IMR-90 (cell line): ENCODE measurements at regions not wholly inside any gene's neighbourhood (a gene's known extent, or its start where the extent isn't known, plus 50 kb on each side); places are given as distances from the start of the nearest gene placed in this dataset.

ENCODE experiments used
- ATAC-seq: fragments of 200-7000 bp; cut with Tn5 transposase; 2 replicates; pipeline ENCODE4 v1.9.1; 2020; ENCODE audit warnings: low read depth, mild to moderate bottlenecking, moderate library complexity
- BruUV-seq: library from RNA; stranded (reverse); fragments of 400-500 nt; replicated peaks from 2 replicates; lab custom pipeline; 2021; lab: Mats Ljungman, UMichigan
- CTCF ChIA-PET: fragments of 300-600 bp; formaldehyde crosslinking; extraction: SDS; loops from one replicate; lab custom pipeline; 2021; ENCODE audit warnings: antibody characterized with exemption; lab: Yijun Ruan, JAX
- POLR2A ChIA-PET: fragments of 300-600 bp; sonication (Branson Sonifier 250); formaldehyde crosslinking; loops from one replicate; lab custom pipeline; 2022; ENCODE audit warnings: antibody characterized with exemption; ENCODE audit not compliant: unreplicated experiment; lab: Charles Lee
- DNase-seq: peaks from one replicate; pipeline ENCODE4 v3.0.0; 2013
- H2AFZ ChIP-seq: replicated peaks from 2 replicates; pipeline ENCODE3; 2013; ENCODE audit warnings: low read length, mild to moderate bottlenecking; ENCODE audit not compliant: poor library complexity
- H2AK5ac ChIP-seq: 2 replicates; pipeline ENCODE4 v1.6.1; 2013; ENCODE audit warnings: low read depth, low read length, inconsistent platforms
- H2AK9ac ChIP-seq: replicated peaks from 2 replicates; pipeline ENCODE3; 2013; ENCODE audit warnings: mild to moderate bottlenecking, low read depth, low read length, moderate library complexity; ENCODE audit not compliant: poor library complexity
- H2BK120ac ChIP-seq: 2 replicates; pipeline ENCODE4 v1.6.1; 2013; ENCODE audit warnings: low read depth, low read length, inconsistent platforms
- H2BK15ac ChIP-seq: 3 replicates; pipeline ENCODE4 v1.6.1; 2013; ENCODE audit warnings: low read depth, low read length, inconsistent platforms
- H2BK20ac ChIP-seq: 2 replicates; pipeline ENCODE4 v1.6.1; 2013; ENCODE audit warnings: low read depth, mild to moderate bottlenecking, inconsistent platforms, low read length, moderate library complexity
- H2BK5ac ChIP-seq: 2 replicates; pipeline ENCODE4 v1.6.1; 2013; ENCODE audit warnings: mild to moderate bottlenecking, low read depth, low read length, inconsistent platforms; ENCODE audit not compliant: poor library complexity, severe bottlenecking
- H3K14ac ChIP-seq: replicated peaks from 2 replicates; pipeline ENCODE4 v1.6.1; 2013; ENCODE audit warnings: low read depth, low read length, inconsistent platforms
- H3K18ac ChIP-seq: 2 replicates; pipeline ENCODE4 v1.6.1; 2013; ENCODE audit warnings: low read depth, low read length, control low read depth
- H3K23ac ChIP-seq: 2 replicates; pipeline ENCODE4 v1.6.1; 2013; ENCODE audit warnings: low read depth, low read length, inconsistent platforms
- H3K27ac ChIP-seq: 2 replicates; pipeline ENCODE4 v1.5.1; 2013; ENCODE audit warnings: mild to moderate bottlenecking, control low read depth, low read length; ENCODE audit not compliant: insufficient read depth
- H3K27me3 ChIP-seq: 2 replicates; pipeline ENCODE4 v1.6.1; 2013; ENCODE audit warnings: low read length; ENCODE audit not compliant: control insufficient read depth, insufficient read depth
- H3K36me3 ChIP-seq: 2 replicates; pipeline ENCODE4 v1.6.1; 2013; ENCODE audit warnings: low read length, mixed read lengths; ENCODE audit not compliant: control insufficient read depth, insufficient read depth
- H3K4ac ChIP-seq: 2 replicates; pipeline ENCODE4 v1.6.1; 2013; ENCODE audit warnings: low read depth, low read length, inconsistent platforms
- H3K4me1 ChIP-seq: 2 replicates; pipeline ENCODE4 v1.6.1; 2013; ENCODE audit warnings: low read length, mixed read lengths; ENCODE audit not compliant: control insufficient read depth, insufficient read depth
- H3K4me2 ChIP-seq: 2 replicates; pipeline ENCODE4 v1.6.1; 2013; ENCODE audit warnings: low read depth, mild to moderate bottlenecking, control low read depth, low read length, moderate library complexity
- H3K4me3 ChIP-seq: 2 replicates; pipeline ENCODE4 v1.5.1; 2013; ENCODE audit warnings: low read depth, mild to moderate bottlenecking, control low read depth, low read length, moderate library complexity; ENCODE audit not compliant: insufficient read depth
- H3K56ac ChIP-seq: 2 replicates; pipeline ENCODE4 v1.6.1; 2013; ENCODE audit warnings: low read length, inconsistent platforms; ENCODE audit not compliant: insufficient read depth; ENCODE audit errors: extremely low read depth
- H3K79me1 ChIP-seq, 2 experiments: 2 replicates each; pipeline ENCODE4 v1.6.1; 2013; ENCODE audit warnings: low read length in 2 of 2, inconsistent platforms in 1 of 2, low read depth in 1 of 2
- H3K9ac ChIP-seq: 2 replicates; pipeline ENCODE4 v1.6.1; 2013; ENCODE audit warnings: low read depth, low read length, control low read depth
- H3K9me1 ChIP-seq: 2 replicates; pipeline ENCODE4 v1.6.1; 2013; ENCODE audit warnings: low read length, inconsistent platforms; ENCODE audit not compliant: insufficient read depth
- H3K9me3 ChIP-seq: 2 replicates; pipeline ENCODE4 v1.6.1; 2013; ENCODE audit warnings: low read length; ENCODE audit not compliant: control insufficient read depth, insufficient read depth
- H4K20me1 ChIP-seq: 2 replicates; pipeline ENCODE4 v1.6.1; 2013; ENCODE audit warnings: low read length, inconsistent platforms; ENCODE audit not compliant: insufficient read depth
- H4K5ac ChIP-seq: 2 replicates; pipeline ENCODE4 v1.6.1; 2013; ENCODE audit warnings: mild to moderate bottlenecking, low read depth, low read length, control low read depth
- H4K8ac ChIP-seq, 2 experiments: 2 replicates each; pipeline ENCODE4 v1.6.1; 2013; ENCODE audit warnings: low read depth in 2 of 2, low read length in 2 of 2, control low read depth in 1 of 2, inconsistent platforms in 1 of 2
- H4K91ac ChIP-seq: 2 replicates; pipeline ENCODE4 v1.6.1; 2013; ENCODE audit warnings: low read depth, low read length, inconsistent platforms; ENCODE audit not compliant: insufficient read depth
- BHLHE40 ChIP-seq: fragments of 150-350 bp; IDR thresholded peaks from 2 replicates; pipeline ENCODE4 v1.6.1; 2016; ENCODE audit warnings: mild to moderate bottlenecking, low read depth, low read length
- CEBPB ChIP-seq: IDR thresholded peaks from 2 replicates; pipeline ENCODE4 v1.6.1; 2012; ENCODE audit warnings: low read depth, low read length, improper control_type of control experiment
- CHD1 ChIP-seq: IDR thresholded peaks from 2 replicates; pipeline ENCODE4 v1.6.1; 2012; ENCODE audit warnings: low read depth, low read length, improper control_type of control experiment
- CTCF ChIP-seq: conservative IDR thresholded peaks from 2 replicates; pipeline ENCODE4 v1.5.1; 2012; ENCODE audit warnings: mild to moderate bottlenecking, low read depth, low read length, improper control_type of control experiment
- ELK1 ChIP-seq: fragments of 150-350 bp; IDR thresholded peaks from 2 replicates; pipeline ENCODE4 v1.6.1; 2016; ENCODE audit warnings: low read depth, mild to moderate bottlenecking, low read length, moderate library complexity, borderline replicate concordance
- FOS ChIP-seq: fragments of 150-350 bp; IDR thresholded peaks from 2 replicates; pipeline ENCODE4 v1.6.1; 2016; ENCODE audit warnings: low read depth, low read length
- MAFK ChIP-seq: IDR thresholded peaks from 2 replicates; pipeline ENCODE4 v1.6.1; 2012; ENCODE audit warnings: low read depth, low read length, improper control_type of control experiment
- MAZ ChIP-seq: IDR thresholded peaks from 2 replicates; pipeline ENCODE4 v1.6.1; 2012; ENCODE audit warnings: low read depth, mild to moderate bottlenecking, low read length, improper control_type of control experiment, moderate library complexity, borderline replicate concordance
- MXI1 ChIP-seq: IDR thresholded peaks from 2 replicates; pipeline ENCODE4 v1.6.1; 2012; ENCODE audit warnings: low read depth, mild to moderate bottlenecking, low read length, moderate library complexity, borderline replicate concordance
- NFE2L2 ChIP-seq: fragments of 150-350 bp; IDR thresholded peaks from 2 replicates; pipeline ENCODE4 v1.6.1; 2016; ENCODE audit warnings: low read depth, mild to moderate bottlenecking, low read length
- POLR2A ChIP-seq: IDR thresholded peaks from 2 replicates; pipeline ENCODE4 v1.6.1; 2012; ENCODE audit warnings: mild to moderate bottlenecking, low read depth, low read length
- RAD21 ChIP-seq: IDR thresholded peaks from 2 replicates; pipeline ENCODE4 v1.6.1; 2012; ENCODE audit warnings: low read length, improper control_type of control experiment
- RCOR1 ChIP-seq: IDR thresholded peaks from 2 replicates; pipeline ENCODE4 v1.6.1; 2012; ENCODE audit warnings: mild to moderate bottlenecking, low read length, improper control_type of control experiment; ENCODE audit not compliant: insufficient replicate concordance
- RFX5 ChIP-seq: IDR thresholded peaks from 2 replicates; pipeline ENCODE4 v1.8.0; 2012; ENCODE audit warnings: low read depth, mild to moderate bottlenecking, low read length, moderate library complexity
- SMC3 ChIP-seq: fragments of 150-350 bp; IDR thresholded peaks from 2 replicates; pipeline ENCODE4 v1.6.1; 2016; ENCODE audit warnings: low read depth, mild to moderate bottlenecking, antibody characterized with exemption, low read length, moderate library complexity
- WGBS, 2 experiments: methylation state at CpG; one replicate each; pipeline versions ENCODE4 v1.1.5 to v1.1.7; 2013; ENCODE audit warnings: missing lambda C conversion rate in 2 of 2; ENCODE audit not compliant: insufficient read length in 1 of 2; ENCODE audit errors: extremely low coverage in 2 of 2; 5-methylcytosine and 5-hydroxymethylcytosine counted together
- dilution Hi-C: fragments of 300-500 bp; cut with HindIII; formaldehyde crosslinking; loops from one replicate; pipeline ENCODE4 v1.14.3; 2018; ENCODE audit warnings: low sequenced_read_pairs; ENCODE audit not compliant: unreplicated experiment
- in situ Hi-C: fragments of 300-500 bp; cut with MboI; formaldehyde crosslinking; loops from 3 replicates; pipeline ENCODE4 v1.14.3; 2019; ENCODE audit warnings: low sequenced_read_pairs, inconsistent platforms, mixed read lengths
- intact Hi-C: fragments of 100-400 bp; cut with micrococcal nuclease; formaldehyde crosslinking; loops from 2 replicates; pipeline ENCODE4 v1.10.0; 2022
- TF ChIP-seq, protein P1 (sequence below): fragments of 150-350 bp; IDR thresholded peaks from 2 replicates; pipeline ENCODE4 v1.6.1; 2017; ENCODE audit warnings: mild to moderate bottlenecking, antibody characterized with exemption, low read length, low read depth

GRCh38 chr10:120742373-120742772 lies 108.8 kb upstream of the WDR11 start:
- H3K36me3 ChIP-seq, result no peaks in the 10 kb centered on the region
- no peak for ATAC-seq
- H3K27me3 ChIP-seq, result no peaks in the 10 kb centered on the region
- ChIA-PET POLR2A (no interaction called here), CTCF (no interaction called here)
- H3K14ac ChIP-seq, result no peak overlapping the region
- H3K9me3 ChIP-seq, result peaks cover 4% of the 10 kb centered on the region; the same call in 1 of the 2 replicates
- DNase-seq, result no peak
- no peak overlapping the region for H3K4me2 ChIP-seq
- H4K91ac ChIP-seq, result no peak overlapping the region
- no TSS peak for BruUV-seq
- H2BK15ac ChIP-seq, result no peak overlapping the region
- H2AFZ ChIP-seq, result no peak overlapping the region
- no peak overlapping the region for H2BK120ac ChIP-seq
- H3K4me3 ChIP-seq, result no peak overlapping the region
- no peak overlapping the region for H3K18ac ChIP-seq
- H3K56ac ChIP-seq, result no peak overlapping the region
- H3K23ac ChIP-seq, result no peak overlapping the region
- no peaks in the 10 kb centered on the region for H4K20me1 ChIP-seq
- H4K8ac ChIP-seq, result no peak overlapping the region
- H2AK9ac ChIP-seq, result no peak overlapping the region
- intact Hi-C loops, result no loop called here
- no peak overlapping the region for H4K5ac ChIP-seq
- WGBS, 2 experiments, result no CpG with 5 or more reads among the region's 4 CpGs
- no peak overlapping the region for H3K9ac ChIP-seq
- H3K9me1 ChIP-seq, result no peaks in the 10 kb centered on the region
- H3K4ac ChIP-seq, result no peak overlapping the region
- H2BK5ac ChIP-seq, result no peak overlapping the region
- no peak overlapping the region for H2AK5ac ChIP-seq
- no peaks in the 10 kb centered on the region for H3K4me1 ChIP-seq
- TF ChIP-seq RCOR1 (no peak), BHLHE40 (no peak), MAFK (no peak), RFX5 (no peak), SMC3 (no peak), CTCF (no peak), CHD1 (no peak), FOS (no peak), MAZ (no peak), MXI1 (no peak), POLR2A (no peak), RAD21 (no peak), ELK1 (no peak), NFE2L2 (no peak), CEBPB (no peak)
- TF ChIP-seq, protein P1, sequence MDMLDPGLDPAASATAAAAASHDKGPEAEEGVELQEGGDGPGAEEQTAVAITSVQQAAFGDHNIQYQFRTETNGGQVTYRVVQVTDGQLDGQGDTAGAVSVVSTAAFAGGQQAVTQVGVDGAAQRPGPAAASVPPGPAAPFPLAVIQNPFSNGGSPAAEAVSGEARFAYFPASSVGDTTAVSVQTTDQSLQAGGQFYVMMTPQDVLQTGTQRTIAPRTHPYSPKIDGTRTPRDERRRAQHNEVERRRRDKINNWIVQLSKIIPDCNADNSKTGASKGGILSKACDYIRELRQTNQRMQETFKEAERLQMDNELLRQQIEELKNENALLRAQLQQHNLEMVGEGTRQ, result no peak
- H2BK20ac ChIP-seq, result no peak overlapping the region
- H3K27ac ChIP-seq, result no peak overlapping the region
- in situ Hi-C loops, result no loop called here
- dilution Hi-C loops, result no loop called here
- H3K79me1 ChIP-seq, result no peaks in the 10 kb centered on the region
